ENCODE measurements at regions not wholly inside any gene's neighbourhood (a gene's known extent, or its start where the extent isn't known, plus 50 kb on each side); places are given as distances from the start of the nearest gene placed in this dataset.

- TF ChIP-seq CTCF (IDR thresholded peaks at IDR 0.05) (no peak), EP300 (IDR thresholded peaks at IDR 0.05) (no peak), POLR2A (IDR thresholded peaks at IDR 0.05) (no peak), POLR2AphosphoS5 (IDR thresholded peaks at IDR 0.05) (no peak)
Observed at GRCh38 chr5:74393943-74394342, 246.6 kb downstream of the ENC1 start.
